ENCODE measurements at regions not wholly inside any gene's neighbourhood (a gene's known extent, or its start where the extent isn't known, plus 50 kb on each side); places are given as distances from the start of the nearest gene placed in this dataset.

DNA sequence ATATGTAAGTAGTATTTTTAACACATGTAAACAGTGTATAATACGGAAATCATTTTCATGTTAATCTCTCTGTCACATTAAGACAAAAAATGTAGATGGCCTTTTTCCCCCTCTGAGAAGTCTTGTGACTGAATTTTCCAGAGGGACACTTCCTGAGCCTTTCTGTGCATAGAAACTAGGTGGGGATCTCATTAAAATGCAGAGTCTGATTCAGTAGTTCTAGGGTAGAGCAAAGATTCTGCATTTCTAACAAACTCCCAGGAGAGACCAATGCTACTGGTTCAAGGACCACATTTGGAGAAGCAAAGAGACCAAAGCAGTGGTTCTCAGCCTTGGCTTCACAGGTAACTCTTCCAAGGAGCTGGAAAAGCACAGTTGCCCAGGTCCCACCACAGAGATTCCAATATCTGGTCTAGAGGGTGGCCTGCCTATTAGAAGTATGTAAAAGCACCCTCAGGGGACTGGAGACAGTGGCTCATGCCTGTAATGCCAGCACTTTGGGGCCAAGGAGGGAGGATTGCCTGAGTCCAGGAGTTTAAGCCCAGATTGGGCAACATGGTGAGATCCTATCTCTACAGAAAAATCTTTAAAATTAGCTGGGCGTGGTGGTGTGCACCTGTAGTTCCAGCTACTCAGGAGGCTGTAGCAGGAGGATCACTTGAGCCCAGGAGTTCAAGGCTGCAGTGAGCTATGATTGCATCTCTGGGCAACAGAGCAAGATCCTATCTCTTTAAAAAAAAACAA is 378.5 kb downstream of the KIF16B start:
- H3K9me3 ChIP-seq (ENCODE audit: low read length), result no peaks in the 10 kb centered on the region
- no peaks in the 10 kb centered on the region for H4K20me1 ChIP-seq (ENCODE audit: low read length)
- TF ChIP-seq EZH2phosphoT487 (IDR thresholded peaks at IDR 0.05; ENCODE audit: borderline replicate concordance, low read length) (no peak), EZH2 (IDR thresholded peaks at IDR 0.05; ENCODE audit: low read length, unreplicated experiment) (no peak)
- TF ChIP-seq, protein P1, sequence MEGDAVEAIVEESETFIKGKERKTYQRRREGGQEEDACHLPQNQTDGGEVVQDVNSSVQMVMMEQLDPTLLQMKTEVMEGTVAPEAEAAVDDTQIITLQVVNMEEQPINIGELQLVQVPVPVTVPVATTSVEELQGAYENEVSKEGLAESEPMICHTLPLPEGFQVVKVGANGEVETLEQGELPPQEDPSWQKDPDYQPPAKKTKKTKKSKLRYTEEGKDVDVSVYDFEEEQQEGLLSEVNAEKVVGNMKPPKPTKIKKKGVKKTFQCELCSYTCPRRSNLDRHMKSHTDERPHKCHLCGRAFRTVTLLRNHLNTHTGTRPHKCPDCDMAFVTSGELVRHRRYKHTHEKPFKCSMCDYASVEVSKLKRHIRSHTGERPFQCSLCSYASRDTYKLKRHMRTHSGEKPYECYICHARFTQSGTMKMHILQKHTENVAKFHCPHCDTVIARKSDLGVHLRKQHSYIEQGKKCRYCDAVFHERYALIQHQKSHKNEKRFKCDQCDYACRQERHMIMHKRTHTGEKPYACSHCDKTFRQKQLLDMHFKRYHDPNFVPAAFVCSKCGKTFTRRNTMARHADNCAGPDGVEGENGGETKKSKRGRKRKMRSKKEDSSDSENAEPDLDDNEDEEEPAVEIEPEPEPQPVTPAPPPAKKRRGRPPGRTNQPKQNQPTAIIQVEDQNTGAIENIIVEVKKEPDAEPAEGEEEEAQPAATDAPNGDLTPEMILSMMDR (conservative IDR thresholded peaks at IDR 0.05; ENCODE audit: low read depth, low read length), result no peak
- no peak for ATAC-seq
- intact Hi-C loops (cut with micrococcal nuclease), result no loop called here
- H3K27me3 ChIP-seq (ENCODE audit: low read length), result no peaks in the 10 kb centered on the region
- H3F3A ChIP-seq (ENCODE audit: low read length, unreplicated experiment), result no peaks in the 10 kb centered on the region
- no peak overlapping the region for H3K4me2 ChIP-seq (ENCODE audit: low read length)
- no peaks in the 10 kb centered on the region for H3K36me3 ChIP-seq (ENCODE audit: low read depth, low read length)
- H2AFZ ChIP-seq (ENCODE audit: low read length), result no peak overlapping the region
- H3K27ac ChIP-seq (ENCODE audit: low read length), result no peak overlapping the region
- BruUV-seq (replicated peaks), result no TSS peak
- POLR2A ChIA-PET (ENCODE audit: unreplicated experiment), result no interaction called here
- H3K4me1 ChIP-seq (ENCODE audit: insufficient read depth, low read length), result no peaks in the 10 kb centered on the region
- no peaks in the 10 kb centered on the region for H3K9me2 ChIP-seq (replicated peaks; ENCODE audit: low read length)
- no peak overlapping the region for H3K9ac ChIP-seq (ENCODE audit: low read length)
- CTCF ChIA-PET, result no interaction called here
- no peak overlapping the region for H3K4me3 ChIP-seq (ENCODE audit: low read length)
- H3K79me2 ChIP-seq (ENCODE audit: low read length), result no peaks in the 10 kb centered on the region
- DNase-seq, result no peak

GRCh38 chr20:16191496-16191895 is 381.8 kb downstream of the KIF16B start:
- Histone ChIP-seq H3K4me2 (ENCODE audit: low read length) (no peak overlapping the region), H3K27ac (ENCODE audit: low read length) (no peak overlapping the region), H3K4me1 (ENCODE audit: insufficient read depth, low read length) (no peaks in the 10 kb centered on the region), H3K9me2 (replicated peaks; ENCODE audit: low read length) (no peaks in the 10 kb centered on the region), H3K27me3 (ENCODE audit: low read length) (no peaks in the 10 kb centered on the region), H3F3A (ENCODE audit: low read length, unreplicated experiment) (no peaks in the 10 kb centered on the region), H3K9ac (ENCODE audit: low read length) (no peak overlapping the region), H3K79me2 (ENCODE audit: low read length) (no peaks in the 10 kb centered on the region), H3K36me3 (ENCODE audit: low read depth, low read length) (no peaks in the 10 kb centered on the region), H3K9me3 (ENCODE audit: low read length) (no peaks in the 10 kb centered on the region), H2AFZ (ENCODE audit: low read length) (no peak overlapping the region), H3K4me3 (ENCODE audit: low read length) (no peak overlapping the region), H4K20me1 (ENCODE audit: low read length) (no peaks in the 10 kb centered on the region)
- CTCF ChIA-PET, result no interaction called here
- ATAC-seq, result no peak
- BruUV-seq (replicated peaks), result no TSS peak
- POLR2A ChIA-PET (ENCODE audit: unreplicated experiment), result no interaction called here
- DNase-seq, result no peak
- intact Hi-C loops (cut with micrococcal nuclease), result no loop called here
- TF ChIP-seq EZH2phosphoT487 (IDR thresholded peaks at IDR 0.05; ENCODE audit: borderline replicate concordance, low read length), result no peak
- TF ChIP-seq, protein P1 (conservative IDR thresholded peaks at IDR 0.05; ENCODE audit: low read depth, low read length), result no peak
- no peak for TF ChIP-seq EZH2 (IDR thresholded peaks at IDR 0.05; ENCODE audit: low read length, unreplicated experiment)

- no peaks in the 10 kb centered on the region for H3K9me3 ChIP-seq (ENCODE audit: low read length)
- ATAC-seq (no peak), DNase-seq (no peak)
- intact Hi-C loops (cut with micrococcal nuclease), result no loop called here
- H3K4me1 ChIP-seq (ENCODE audit: insufficient read depth, low read length), result no peaks in the 10 kb centered on the region
- no peak overlapping the region for H3K4me3 ChIP-seq (ENCODE audit: low read length)
- no TSS peak for BruUV-seq (replicated peaks)
- H3K79me2 ChIP-seq (ENCODE audit: low read length), result no peaks in the 10 kb centered on the region
- no peak overlapping the region for H2AFZ ChIP-seq (ENCODE audit: low read length)
- ChIA-PET POLR2A (ENCODE audit: unreplicated experiment) (no interaction called here), CTCF (no interaction called here)
- TF ChIP-seq, protein P1 (conservative IDR thresholded peaks at IDR 0.05; ENCODE audit: low read depth, low read length), result no peak
- TF ChIP-seq EZH2phosphoT487 (IDR thresholded peaks at IDR 0.05; ENCODE audit: borderline replicate concordance, low read length) (no peak), EZH2 (IDR thresholded peaks at IDR 0.05; ENCODE audit: low read length, unreplicated experiment) (no peak)
- H3K9ac ChIP-seq (ENCODE audit: low read length), result no peak overlapping the region
- no peak overlapping the region for H3K27ac ChIP-seq (ENCODE audit: low read length)
- no peaks in the 10 kb centered on the region for H3K27me3 ChIP-seq (ENCODE audit: low read length)
- no peaks in the 10 kb centered on the region for H3K36me3 ChIP-seq (ENCODE audit: low read depth, low read length)
- H4K20me1 ChIP-seq (ENCODE audit: low read length), result no peaks in the 10 kb centered on the region
- H3K4me2 ChIP-seq (ENCODE audit: low read length), result no peak overlapping the region
- no peaks in the 10 kb centered on the region for H3F3A ChIP-seq (ENCODE audit: low read length, unreplicated experiment)
- H3K9me2 ChIP-seq (replicated peaks; ENCODE audit: low read length), result no peaks in the 10 kb centered on the region
Observed at GRCh38 chr20:16189371-16189770, 383.9 kb downstream of the KIF16B start.
